ENCODE measurements at regions not wholly inside any gene's neighbourhood (a gene's known extent, or its start where the extent isn't known, plus 50 kb on each side); places are given as distances from the start of the nearest gene placed in this dataset.

DNA sequence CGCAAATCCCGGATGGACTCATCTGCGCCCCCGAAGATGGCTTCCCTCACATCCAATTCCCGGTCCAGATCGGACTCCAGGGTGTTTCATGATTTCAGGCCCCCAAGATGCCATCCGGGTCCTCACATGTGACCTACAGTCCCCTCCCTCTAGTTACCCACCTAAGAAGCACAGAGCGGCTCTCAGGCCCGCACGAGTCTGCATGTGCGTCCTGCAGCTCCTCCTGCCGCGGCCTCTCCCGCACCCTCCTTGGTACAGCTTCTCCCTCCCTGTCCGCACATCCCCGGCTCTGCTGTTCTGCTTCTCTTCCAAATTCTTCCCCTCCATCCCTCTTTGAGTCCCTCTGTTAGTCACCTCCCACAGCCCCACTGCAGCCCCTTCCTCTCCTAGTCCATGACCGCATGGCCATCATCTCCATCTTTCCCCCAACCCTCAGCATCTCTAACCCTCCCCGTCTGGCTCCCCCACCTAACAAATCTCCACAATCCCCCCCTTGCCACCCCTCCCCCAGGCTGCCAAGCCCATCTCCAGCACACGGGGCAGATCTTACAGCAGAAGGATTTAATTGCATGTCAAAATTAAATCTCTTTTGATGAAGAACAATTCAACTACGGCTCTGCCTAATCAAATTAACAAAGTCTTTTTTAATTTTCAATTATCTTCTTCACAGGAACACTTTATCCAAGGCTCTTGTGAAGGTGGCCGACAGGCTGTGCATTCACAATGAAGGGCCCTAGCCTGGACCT lies 231.0 kb downstream of the RBFOX3 start:
- Mint-ChIP-seq H3K4me3 (no peak overlapping the region), H3K36me3 (ENCODE audit: low read depth) (no peaks in the 10 kb centered on the region), H3K27ac (no peak overlapping the region), H3K27me3 (peaks cover 18% of the 10 kb centered on the region), H3K4me1 (no peaks in the 10 kb centered on the region), H3K9me3 (no peaks in the 10 kb centered on the region)
- ATAC-seq (no peak), DNase-seq (no peak)

DNA sequence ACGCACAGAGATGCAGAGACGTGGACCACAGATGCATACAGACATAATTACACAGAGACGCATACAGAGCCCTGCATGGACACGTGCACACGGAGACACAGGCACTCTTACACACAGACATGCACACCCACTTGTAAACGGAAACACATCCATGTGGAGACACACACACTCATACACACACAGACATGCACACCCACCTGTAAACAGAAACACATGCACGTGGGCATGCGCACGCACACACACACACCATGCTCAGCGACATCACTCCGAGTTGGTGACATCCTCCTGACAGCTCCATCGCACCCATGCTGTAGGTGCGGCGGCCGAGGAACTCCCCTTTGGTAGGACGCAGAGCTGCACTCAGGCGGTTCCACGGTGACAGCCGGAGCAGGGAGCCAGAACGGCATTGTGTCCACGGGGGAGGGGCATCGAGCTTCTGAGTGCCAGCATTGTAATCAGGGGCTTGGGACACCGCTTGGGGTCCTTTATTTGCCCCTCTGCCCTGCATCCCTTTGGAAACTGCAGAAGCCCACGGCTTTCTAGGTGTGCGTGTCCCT lies 233.5 kb downstream of the RBFOX3 start:
- ATAC-seq (no peak), DNase-seq (no peak)
- Mint-ChIP-seq H3K27me3 (peaks cover 24% of the 10 kb centered on the region), H3K27ac (no peak overlapping the region), H3K9me3 (no peaks in the 10 kb centered on the region), H3K36me3 (ENCODE audit: low read depth) (no peaks in the 10 kb centered on the region), H3K4me1 (no peaks in the 10 kb centered on the region), H3K4me3 (no peak overlapping the region)

DNA sequence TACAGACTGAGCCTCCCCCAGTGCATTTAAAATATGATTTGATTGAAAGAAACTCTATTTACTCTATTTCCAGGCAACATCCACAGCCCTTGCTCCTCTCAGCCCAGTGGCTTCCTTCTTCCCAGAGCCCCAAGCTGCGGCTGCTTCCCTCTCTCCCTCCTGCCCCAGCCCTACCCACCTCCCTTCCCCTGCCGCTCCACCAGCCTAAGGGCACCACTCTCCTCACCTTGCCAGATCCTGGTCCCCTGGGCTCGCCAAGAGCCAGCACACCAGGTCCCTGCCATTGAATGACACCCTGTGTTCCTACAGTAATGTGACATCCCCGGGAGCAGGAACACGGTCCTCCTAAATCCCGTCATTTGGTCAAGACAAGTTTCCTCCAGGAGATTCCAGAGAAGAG lies 236.0 kb downstream of the RBFOX3 start:
- H3K27me3 Mint-ChIP-seq, result peaks cover 24% of the 10 kb centered on the region
- DNase-seq (no peak), ATAC-seq (no peak)
- H3K4me1 Mint-ChIP-seq, result no peaks in the 10 kb centered on the region
- H3K27ac Mint-ChIP-seq, result no peak overlapping the region
- H3K4me3 Mint-ChIP-seq, result no peak overlapping the region
- H3K9me3 Mint-ChIP-seq, result no peaks in the 10 kb centered on the region
- H3K36me3 Mint-ChIP-seq (ENCODE audit: low read depth), result no peaks in the 10 kb centered on the region

DNA sequence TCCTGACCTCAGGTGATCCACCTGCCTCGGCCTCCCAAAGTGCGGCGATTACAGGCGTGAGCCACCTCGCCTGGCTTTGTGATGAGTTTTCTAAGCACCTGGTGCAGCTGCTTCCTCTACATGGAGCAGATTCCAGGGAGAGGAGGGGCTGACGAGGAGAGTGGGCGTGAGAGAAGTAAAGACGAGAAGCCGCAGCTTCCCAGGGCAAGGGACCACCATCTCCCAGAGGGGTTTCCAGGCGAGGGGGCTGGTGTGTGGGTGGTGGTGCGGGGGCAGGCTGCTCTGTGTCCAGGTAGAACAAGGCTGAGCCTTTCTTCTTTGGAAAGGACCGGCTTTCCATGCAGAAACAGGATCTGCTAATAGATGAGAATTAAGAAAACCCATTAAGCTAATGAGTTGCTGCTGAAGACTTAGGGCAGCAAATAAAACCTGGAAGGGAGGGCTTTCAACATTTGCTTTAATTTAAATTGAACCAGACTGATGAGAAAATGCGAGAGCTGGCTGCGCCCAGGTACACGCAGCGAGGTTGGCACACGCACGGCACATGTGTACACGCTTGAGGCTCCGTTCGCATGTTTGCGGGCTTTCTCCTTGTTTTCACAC lies 236.7 kb downstream of the RBFOX3 start:
- DNase-seq, result no peak
- ATAC-seq, result no peak
- H3K36me3 Mint-ChIP-seq (ENCODE audit: low read depth), result no peaks in the 10 kb centered on the region
- H3K27me3 Mint-ChIP-seq, result peaks cover 20% of the 10 kb centered on the region
- H3K9me3 Mint-ChIP-seq, result no peaks in the 10 kb centered on the region
- no peak overlapping the region for H3K4me3 Mint-ChIP-seq
- no peaks in the 10 kb centered on the region for H3K4me1 Mint-ChIP-seq
- no peak overlapping the region for H3K27ac Mint-ChIP-seq

DNA sequence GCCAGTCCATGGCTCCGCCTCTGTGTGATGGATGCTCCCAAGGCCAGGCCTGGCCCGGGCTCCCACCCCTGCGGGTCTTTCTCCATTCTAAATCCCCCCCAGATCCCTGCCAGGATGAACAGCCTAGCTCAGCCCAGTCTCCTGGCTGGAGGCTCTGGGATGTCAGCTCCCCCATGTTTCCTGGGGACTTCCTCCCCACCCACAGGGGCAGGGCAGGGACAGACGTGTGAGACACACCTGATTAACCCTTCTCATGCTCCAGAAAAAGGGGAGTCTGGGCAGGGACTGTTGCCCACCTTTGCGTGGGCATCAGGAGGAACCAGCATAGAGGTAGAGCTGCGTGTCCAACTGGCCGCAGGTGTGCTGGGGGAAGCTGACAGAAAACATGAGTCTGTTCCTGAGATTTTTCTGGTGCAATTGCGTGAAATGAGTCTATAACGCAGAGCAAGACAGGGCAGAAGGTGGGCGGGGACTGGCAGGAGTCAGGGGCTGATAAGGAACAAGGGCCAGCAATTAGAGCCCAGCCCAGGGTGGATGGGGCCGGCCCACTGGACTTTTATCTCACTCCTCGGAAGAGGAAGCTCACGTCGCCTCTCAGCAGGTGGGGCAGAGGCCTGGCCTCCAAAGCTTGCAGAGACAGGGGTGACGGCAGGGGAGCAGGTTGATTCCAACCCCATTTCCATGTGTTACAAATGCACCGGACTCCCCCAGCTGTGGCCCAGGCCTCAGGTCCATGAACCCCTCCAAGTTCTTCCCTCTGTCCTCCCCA lies 238.2 kb downstream of the RBFOX3 start:
- Mint-ChIP-seq H3K27ac (no peak overlapping the region), H3K36me3 (ENCODE audit: low read depth) (no peaks in the 10 kb centered on the region), H3K9me3 (no peaks in the 10 kb centered on the region), H3K27me3 (peaks cover 19% of the 10 kb centered on the region), H3K4me1 (no peaks in the 10 kb centered on the region), H3K4me3 (no peak overlapping the region)
- ATAC-seq (no peak), DNase-seq (no peak)

DNA sequence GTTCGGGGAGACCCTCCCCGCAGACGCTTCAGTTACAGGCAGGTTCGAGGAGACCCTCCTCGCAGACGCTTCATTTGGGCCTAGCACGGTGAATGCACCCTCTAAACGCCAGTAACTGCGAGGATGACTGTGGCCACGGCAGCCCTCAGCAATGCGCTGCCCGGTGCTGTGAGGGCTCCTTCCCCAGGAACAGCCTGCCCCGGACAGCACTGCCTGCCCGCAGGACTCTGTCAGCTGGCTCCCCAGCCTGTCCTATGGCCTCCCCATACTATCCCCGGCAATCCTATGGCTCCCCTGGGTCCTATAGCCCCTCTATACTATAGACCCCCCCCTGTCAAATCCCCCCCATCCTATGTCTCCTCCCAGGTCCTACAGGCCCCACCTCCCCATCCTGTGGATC lies 238.9 kb downstream of the RBFOX3 start:
- Mint-ChIP-seq H3K4me1 (no peaks in the 10 kb centered on the region), H3K9me3 (no peaks in the 10 kb centered on the region), H3K36me3 (ENCODE audit: low read depth) (no peaks in the 10 kb centered on the region), H3K27ac (no peak overlapping the region), H3K4me3 (no peak overlapping the region), H3K27me3 (peaks cover 17% of the 10 kb centered on the region)
- ATAC-seq, result no peak
- no peak for DNase-seq

DNA sequence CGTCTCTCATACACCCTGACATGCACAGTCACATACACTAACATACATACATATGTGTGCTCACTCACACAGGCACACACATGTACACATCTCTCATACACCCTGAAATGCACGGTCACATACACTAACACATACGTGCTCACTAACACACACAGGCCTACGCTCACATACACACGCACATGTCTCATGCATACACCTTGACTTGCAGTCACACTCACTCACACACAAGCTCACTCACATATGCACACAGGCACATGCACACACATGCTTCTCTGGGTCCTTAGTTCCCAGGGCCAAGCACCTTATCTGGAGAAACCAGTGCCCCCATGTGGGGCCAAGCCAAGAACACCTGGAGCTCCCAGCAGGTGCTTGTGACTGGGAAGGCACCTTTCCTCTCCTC lies 240.3 kb downstream of the RBFOX3 start:
- Mint-ChIP-seq H3K4me1 (no peaks in the 10 kb centered on the region), H3K9me3 (no peaks in the 10 kb centered on the region), H3K36me3 (ENCODE audit: low read depth) (no peaks in the 10 kb centered on the region), H3K27me3 (peaks cover 17% of the 10 kb centered on the region), H3K27ac (no peak overlapping the region), H3K4me3 (no peak overlapping the region)
- no peak for ATAC-seq
- no peak for DNase-seq

DNA sequence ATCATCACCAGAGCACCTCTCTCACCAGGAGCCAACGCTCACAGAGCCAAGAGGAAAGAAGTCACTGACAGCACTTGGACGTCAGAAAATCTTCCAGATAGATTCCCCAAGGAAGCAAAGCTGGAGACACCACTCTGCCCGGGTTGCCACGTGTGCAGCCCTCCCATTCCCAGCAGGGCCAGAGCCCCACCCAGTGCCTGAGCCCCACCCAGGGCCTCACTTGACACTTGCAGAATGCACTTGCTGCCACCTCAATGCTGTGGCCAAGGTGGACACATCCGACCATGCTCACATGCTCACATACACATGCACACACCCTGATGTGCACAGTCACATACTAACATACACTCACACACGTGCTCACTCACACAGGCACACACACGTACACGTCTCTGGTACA lies 240.7 kb downstream of the RBFOX3 start:
- Mint-ChIP-seq H3K36me3 (ENCODE audit: low read depth) (no peaks in the 10 kb centered on the region), H3K27me3 (peaks cover 15% of the 10 kb centered on the region), H3K4me1 (no peaks in the 10 kb centered on the region), H3K4me3 (no peak overlapping the region), H3K27ac (no peak overlapping the region), H3K9me3 (no peaks in the 10 kb centered on the region)
- ATAC-seq (no peak), DNase-seq (no peak)

DNA sequence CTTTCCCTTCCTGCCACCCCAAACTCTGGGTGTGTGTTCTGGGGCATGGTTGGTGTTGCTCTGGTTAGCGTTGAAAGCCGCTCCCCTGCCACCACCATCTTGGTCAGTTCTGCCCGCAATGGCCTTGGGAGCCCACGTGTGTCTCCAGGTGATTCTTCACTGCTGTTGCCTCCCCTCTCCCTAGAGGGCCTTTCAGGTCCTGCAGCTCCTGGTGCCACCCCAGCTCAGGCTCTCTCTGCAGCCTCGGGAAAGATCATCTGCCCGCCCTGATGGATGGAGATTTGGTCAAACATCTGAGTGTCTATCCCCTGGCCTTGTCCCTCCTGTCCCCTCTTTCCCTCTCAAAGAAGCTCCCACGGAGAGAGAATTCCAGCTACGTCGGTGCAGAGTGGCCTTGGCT lies 241.3 kb downstream of the RBFOX3 start:
- no peak overlapping the region for H3K4me3 Mint-ChIP-seq
- peaks cover 12% of the 10 kb centered on the region for H3K27me3 Mint-ChIP-seq
- no peaks in the 10 kb centered on the region for H3K36me3 Mint-ChIP-seq (ENCODE audit: low read depth)
- H3K27ac Mint-ChIP-seq, result no peak overlapping the region
- ATAC-seq (no peak), DNase-seq (no peak)
- H3K4me1 Mint-ChIP-seq, result no peaks in the 10 kb centered on the region
- H3K9me3 Mint-ChIP-seq, result no peaks in the 10 kb centered on the region

DNA sequence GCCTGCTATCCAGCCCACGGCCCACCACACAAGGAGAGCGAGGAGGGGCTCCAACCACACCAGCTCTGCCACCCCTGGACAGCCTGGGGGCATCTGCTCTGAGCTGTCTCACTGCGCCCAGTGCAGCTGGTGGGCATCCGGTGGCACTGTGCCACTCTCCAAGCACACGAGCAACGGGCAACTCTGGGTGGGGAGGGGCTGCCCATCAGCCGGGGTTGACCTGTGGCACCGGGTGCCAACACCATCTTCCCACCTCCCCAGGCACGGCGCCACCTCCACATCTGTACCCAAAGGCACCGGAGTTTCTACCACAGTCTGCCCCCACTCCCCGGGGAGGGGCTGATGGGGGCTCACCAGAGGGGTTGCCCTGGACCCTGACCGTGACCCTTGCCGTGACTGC lies 241.8 kb downstream of the RBFOX3 start:
- Mint-ChIP-seq H3K4me3 (no peak overlapping the region), H3K27ac (no peak overlapping the region), H3K4me1 (no peaks in the 10 kb centered on the region), H3K27me3 (peaks cover 12% of the 10 kb centered on the region), H3K9me3 (no peaks in the 10 kb centered on the region), H3K36me3 (ENCODE audit: low read depth) (no peaks in the 10 kb centered on the region)
- ATAC-seq (no peak), DNase-seq (no peak)

DNA sequence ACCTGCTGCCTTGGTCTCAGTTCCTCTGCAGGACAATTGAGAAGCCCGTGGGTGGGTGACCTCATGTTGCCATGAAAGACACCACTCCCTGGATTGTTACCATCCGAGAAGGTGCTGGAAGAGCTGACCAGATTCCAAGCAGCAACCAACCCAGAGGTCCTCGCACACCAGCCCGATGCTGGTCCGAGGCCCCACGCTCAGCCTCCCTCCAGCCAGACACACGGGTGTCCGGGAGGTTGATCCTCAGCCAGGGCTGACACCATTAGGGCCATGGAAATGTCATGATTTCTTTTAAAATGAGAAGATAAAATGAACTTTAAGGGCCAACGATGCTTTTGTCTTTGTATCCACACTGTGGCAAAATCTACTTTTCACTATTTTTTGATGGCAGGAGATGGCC lies 242.3 kb downstream of the RBFOX3 start:
- peaks cover 14% of the 10 kb centered on the region for H3K27me3 Mint-ChIP-seq
- H3K4me3 Mint-ChIP-seq, result no peak overlapping the region
- no peaks in the 10 kb centered on the region for H3K9me3 Mint-ChIP-seq
- no peaks in the 10 kb centered on the region for H3K4me1 Mint-ChIP-seq
- H3K27ac Mint-ChIP-seq, result no peak overlapping the region
- H3K36me3 Mint-ChIP-seq (ENCODE audit: low read depth), result no peaks in the 10 kb centered on the region
- no peak for ATAC-seq
- no peak for DNase-seq

DNA sequence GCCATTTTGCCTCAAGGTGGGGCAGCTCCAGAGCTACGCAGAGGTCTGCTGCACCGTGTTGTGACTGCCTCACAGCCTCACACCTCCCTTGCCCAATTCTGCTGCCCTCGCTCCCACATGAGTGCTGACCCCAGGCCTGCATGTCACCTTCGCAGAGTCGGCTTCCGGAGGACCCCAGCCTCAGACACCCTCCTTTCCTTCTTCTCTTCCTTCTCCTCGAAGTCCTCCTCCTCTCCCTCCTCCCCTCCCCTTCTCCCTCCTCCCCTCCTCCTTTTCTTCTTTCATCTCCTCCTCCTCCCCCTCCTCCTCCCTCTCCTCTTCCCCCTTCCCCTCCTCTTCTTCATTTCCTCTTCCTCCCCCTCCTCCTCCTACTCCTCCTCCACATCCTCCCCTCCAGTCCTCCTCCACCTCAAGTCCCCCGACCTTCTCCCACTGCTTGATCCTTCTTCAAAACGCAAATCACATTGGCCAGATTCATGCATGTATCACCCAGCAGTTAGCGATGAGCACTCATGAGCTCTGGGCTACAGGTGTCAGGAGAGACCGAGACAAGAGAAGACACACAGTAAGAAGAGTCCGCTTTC lies 243.8 kb downstream of the RBFOX3 start:
- no peak overlapping the region for H3K27ac Mint-ChIP-seq
- DNase-seq (no peak), ATAC-seq (no peak)
- no peak overlapping the region for H3K4me3 Mint-ChIP-seq
- H3K36me3 Mint-ChIP-seq (ENCODE audit: low read depth), result no peaks in the 10 kb centered on the region
- H3K27me3 Mint-ChIP-seq, result peaks cover 13% of the 10 kb centered on the region
- no peaks in the 10 kb centered on the region for H3K9me3 Mint-ChIP-seq
- no peaks in the 10 kb centered on the region for H3K4me1 Mint-ChIP-seq

DNA sequence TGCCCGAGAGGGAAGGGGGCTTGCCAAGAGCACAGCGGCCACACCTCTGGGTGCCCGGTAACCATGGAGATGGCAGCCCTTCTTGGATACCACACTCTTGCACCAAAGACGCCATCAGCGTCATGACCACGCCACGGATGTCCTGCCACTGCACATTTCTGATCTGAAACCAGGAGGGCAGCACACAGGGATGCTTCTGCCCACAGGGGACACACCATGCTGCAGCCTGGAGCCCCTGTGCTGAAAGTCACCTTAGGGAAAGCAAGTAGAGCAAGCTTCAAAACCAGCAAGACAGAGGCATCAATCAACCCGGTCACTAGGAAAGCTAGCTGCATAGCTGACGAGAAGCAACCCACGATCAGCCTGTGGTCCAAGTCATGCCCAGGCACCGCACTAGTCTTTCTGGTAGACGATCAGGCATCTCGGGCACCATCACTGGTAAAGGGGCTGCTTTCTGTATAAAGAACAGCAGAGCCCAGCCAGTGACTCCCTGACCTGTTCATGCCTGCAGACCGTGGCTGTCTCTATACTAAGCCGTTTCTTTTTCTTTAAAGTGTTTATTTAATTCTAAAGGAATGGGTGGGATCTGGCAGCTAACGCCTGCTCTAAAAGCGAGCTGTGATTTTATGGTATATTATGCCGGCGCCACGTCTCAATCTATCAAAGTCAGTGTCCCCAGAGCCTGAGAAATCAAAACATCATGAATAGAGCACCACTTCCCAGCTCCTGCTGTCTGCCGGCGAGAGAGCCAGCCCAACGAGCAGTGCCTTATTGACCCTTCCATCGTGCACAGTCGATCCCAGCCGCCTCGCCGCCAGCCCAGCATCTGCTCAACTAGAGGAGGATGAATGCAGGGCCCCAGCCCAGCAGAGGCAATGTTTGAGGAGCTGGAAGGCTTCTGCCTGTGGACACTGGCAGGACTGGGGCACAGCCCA lies 244.7 kb downstream of the RBFOX3 start:
- Mint-ChIP-seq H3K9me3 (no peaks in the 10 kb centered on the region), H3K27me3 (peaks cover 13% of the 10 kb centered on the region), H3K4me1 (no peaks in the 10 kb centered on the region), H3K36me3 (ENCODE audit: low read depth) (no peaks in the 10 kb centered on the region), H3K4me3 (no peak overlapping the region), H3K27ac (no peak overlapping the region)
- DNase-seq (no peak), ATAC-seq (no peak)

DNA sequence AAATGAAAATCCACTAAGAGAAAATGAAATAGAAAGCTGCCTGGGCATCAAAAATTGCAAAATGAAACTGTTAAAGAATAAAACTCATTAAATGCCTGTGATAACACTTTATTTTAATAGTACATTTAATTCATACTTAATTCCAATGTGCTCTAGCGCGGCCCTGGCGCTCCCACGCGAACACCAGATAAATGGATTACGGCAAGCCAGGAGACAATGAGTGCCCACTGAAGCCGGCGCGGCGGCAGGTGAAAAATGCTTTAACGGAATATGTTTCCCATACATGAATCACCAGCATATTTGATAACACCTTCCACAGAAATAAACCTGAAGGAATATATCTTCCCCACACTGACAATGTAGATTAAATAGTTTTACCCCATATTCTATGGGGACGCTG lies 245.5 kb downstream of the RBFOX3 start:
- no peak overlapping the region for H3K27ac Mint-ChIP-seq
- no peaks in the 10 kb centered on the region for H3K4me1 Mint-ChIP-seq
- DNase-seq (no peak), ATAC-seq (no peak)
- no peaks in the 10 kb centered on the region for H3K36me3 Mint-ChIP-seq (ENCODE audit: low read depth)
- H3K27me3 Mint-ChIP-seq, result peaks cover 10% of the 10 kb centered on the region
- H3K4me3 Mint-ChIP-seq, result no peak overlapping the region
- H3K9me3 Mint-ChIP-seq, result no peaks in the 10 kb centered on the region

Measured in activated naive CD8-positive, alpha-beta T cell treated with anti-CD3 and anti-CD28 coated beads, Interleukin-2, amount 50 U/mL, for 24 hours (primary cell).